Testis (tissue), 2 donors: ENCODE measurements at regions not wholly inside any gene's neighbourhood (a gene's known extent, or its start where the extent isn't known, plus 50 kb on each side); places are given as distances from the start of the nearest gene placed in this dataset.

ENCODE experiments used
- CTCF ChIP-seq, 3 experiments: fragments of 450-650 bp in 2 of 3; fragments of 200-600 bp in 1 of 3; sonication (generic) in 1 of 3; IDR thresholded peaks; one replicate each; pipeline ENCODE4 v1.5.1; 2016 to 2019; ENCODE audit warnings: antibody characterized with exemption in 3 of 3, mild to moderate bottlenecking in 2 of 3, moderate library complexity in 1 of 3
- POLR2A ChIP-seq: fragments of 450-650 bp; IDR thresholded peaks from one replicate; pipeline ENCODE4 v1.6.1; 2017; ENCODE audit warnings: antibody characterized with exemption, mild to moderate bottlenecking, moderate library complexity

GRCh38 chr4:73315091-73315490 is 56.5 kb upstream of the ANKRD17 start:
- TF ChIP-seq CTCF (IDR thresholded peaks at IDR 0.05) (no peak), POLR2A (no peak)
